CD14-positive monocyte (primary cell): ENCODE measurements at regions not wholly inside any gene's neighbourhood (a gene's known extent, or its start where the extent isn't known, plus 50 kb on each side); places are given as distances from the start of the nearest gene placed in this dataset.

Experiments used
- DNase-seq, 3 donors: peaks; one replicate each; pipeline ENCODE4 v3.0.0-alpha.2; 2011 to 2022
- H2AFZ ChIP-seq: 2 replicates; pipeline ENCODE4 v1.6.0; 2012; ENCODE audit warnings: mild to moderate bottlenecking, low read depth, low read length, inconsistent platforms; ENCODE audit not compliant: insufficient read depth, poor library complexity, severe bottlenecking
- H3K27ac ChIP-seq, 2 donors: 1 replicate in 1 of 2; 2 replicates in 1 of 2; pipeline ENCODE4 v1.5.1; 2012 to 2013; ENCODE audit warnings: low read length in 2 of 2, control low read depth in 1 of 2, inconsistent platforms in 1 of 2, low read depth in 1 of 2, mild to moderate bottlenecking in 1 of 2
- H3K27me3 ChIP-seq, 2 donors: one replicate each; pipeline versions ENCODE4 v1.6.0 to v1.6.1; 2011 to 2013; ENCODE audit warnings: low read length in 2 of 2; ENCODE audit not compliant: control insufficient read depth in 2 of 2, insufficient read depth in 2 of 2
- H3K36me3 ChIP-seq, 2 donors: replicated peaks in 1 of 2; 1 replicate in 1 of 2; 2 replicates in 1 of 2; pipeline versions ENCODE4 v1.5.1 to v1.6.1; 2012 to 2013; ENCODE audit warnings: low read length in 2 of 2, control low read depth in 1 of 2, inconsistent platforms in 1 of 2, mild to moderate bottlenecking in 1 of 2; ENCODE audit not compliant: insufficient read depth in 2 of 2, control insufficient read depth in 1 of 2
- H3K4me1 ChIP-seq, 2 donors: 1 replicate in 1 of 2; 2 replicates in 1 of 2; pipeline versions ENCODE4 v1.5.1 to v1.6.1; 2012 to 2013; ENCODE audit warnings: low read length in 2 of 2, control low read depth in 1 of 2, inconsistent platforms in 1 of 2, mild to moderate bottlenecking in 1 of 2, moderate library complexity in 1 of 2; ENCODE audit not compliant: insufficient read depth in 2 of 2, control insufficient read depth in 1 of 2
- H3K4me2 ChIP-seq: replicated peaks from 2 replicates; pipeline ENCODE3; 2012; ENCODE audit warnings: low read length, moderate library complexity, mild to moderate bottlenecking; ENCODE audit not compliant: poor library complexity, severe bottlenecking; ENCODE audit errors: extremely low read depth
- H3K4me3 ChIP-seq, 3 experiments: fragments of 200-600 bp in 1 of 3; sonication (generic) in 1 of 3; replicated peaks in 1 of 3; 1 replicate in 2 of 3; 2 replicates in 1 of 3; pipeline ENCODE4 v1.5.1; 2011 to 2013; ENCODE audit warnings: low read length in 3 of 3, mild to moderate bottlenecking in 3 of 3, control low read depth in 2 of 3, low read depth in 2 of 3, inconsistent platforms in 1 of 3, moderate library complexity in 1 of 3
- H3K79me2 ChIP-seq: 2 replicates; pipeline ENCODE4 v1.6.0; 2012; ENCODE audit warnings: mild to moderate bottlenecking, control low read depth, inconsistent platforms, low read length, moderate library complexity; ENCODE audit not compliant: insufficient read depth
- H3K9ac ChIP-seq: 2 replicates; pipeline ENCODE4 v1.6.0; 2017; ENCODE audit warnings: low read length, mild to moderate bottlenecking; ENCODE audit not compliant: insufficient read depth, poor library complexity, severe bottlenecking
- H3K9me3 ChIP-seq, 2 donors: replicated peaks in 1 of 2; 1 replicate in 1 of 2; 2 replicates in 1 of 2; pipeline versions ENCODE4 v1.5.1 to v1.6.1; 2012 to 2013; ENCODE audit warnings: low read length in 2 of 2, control low read depth in 1 of 2; ENCODE audit not compliant: control insufficient read depth in 1 of 2, insufficient read depth in 1 of 2
- H4K20me1 ChIP-seq: 2 replicates; pipeline ENCODE4 v1.6.0; 2012; ENCODE audit warnings: mild to moderate bottlenecking, low read length, control low read depth, moderate library complexity; ENCODE audit not compliant: insufficient read depth
- H3K27ac Mint-ChIP-seq, 7 donors: one replicate each; pipeline ENCODE4 v1.8.0; 2020; ENCODE audit warnings: mild to moderate bottlenecking in 7 of 7, mixed read lengths in 7 of 7, moderate library complexity in 6 of 7, inconsistent platforms in 2 of 7
- H3K27me3 Mint-ChIP-seq, 3 donors: one replicate each; pipeline ENCODE4 v1.8.0; 2021 to 2022; ENCODE audit warnings: low read depth in 3 of 3, mild to moderate bottlenecking in 3 of 3, mixed read lengths in 3 of 3, moderate library complexity in 3 of 3, inconsistent platforms in 1 of 3
- H3K36me3 Mint-ChIP-seq, 2 donors: one replicate each; pipeline ENCODE4 v1.8.0; 2020; ENCODE audit warnings: mixed read lengths in 2 of 2, inconsistent platforms in 1 of 2, mild to moderate bottlenecking in 1 of 2
- H3K4me1 Mint-ChIP-seq: one replicate; pipeline ENCODE4 v1.8.0; 2020; ENCODE audit warnings: mild to moderate bottlenecking, mixed read lengths
- H3K4me3 Mint-ChIP-seq, 2 donors: one replicate each; pipeline ENCODE4 v1.8.0; 2020; ENCODE audit warnings: mild to moderate bottlenecking in 2 of 2, mixed read lengths in 2 of 2, moderate library complexity in 1 of 2
- H3K9me3 Mint-ChIP-seq, 7 donors: one replicate each; pipeline ENCODE4 v1.8.0; 2020 to 2022; ENCODE audit warnings: mixed read lengths in 7 of 7, mild to moderate bottlenecking in 6 of 7, moderate library complexity in 6 of 7, inconsistent platforms in 2 of 7
- CTCF ChIP-seq: fragments of 200-600 bp; IDR thresholded peaks from one replicate; pipeline ENCODE4 v1.8.0; 2022; ENCODE audit warnings: antibody characterized with exemption, mild to moderate bottlenecking
- WGBS: methylation state at CpG from one replicate; pipeline ENCODE4 v1.1.5; 2013; ENCODE audit warnings: missing lambda C conversion rate; ENCODE audit not compliant: insufficient coverage; 5-methylcytosine and 5-hydroxymethylcytosine counted together
- intact Hi-C, 2 donors: fragments of 100-400 bp; cut with micrococcal nuclease; formaldehyde crosslinking; loops; one replicate each; pipeline versions ENCODE4 v1.15.0 to v1.15.1; 2023

GRCh38 chr2:219973136-219973535 lies 345.7 kb downstream of the SLC4A3 start:
- no peak overlapping the region for H3K4me3 Mint-ChIP-seq
- no peaks in the 10 kb centered on the region for H3K4me1 ChIP-seq
- H3K4me2 ChIP-seq: no peak overlapping the region
- H3K79me2 ChIP-seq: no peaks in the 10 kb centered on the region
- H3K9me3 ChIP-seq: no peaks in the 10 kb centered on the region
- H3K27ac Mint-ChIP-seq: no peak overlapping the region
- no peaks in the 10 kb centered on the region for H3K36me3 Mint-ChIP-seq
- no peaks in the 10 kb centered on the region for H3K27me3 ChIP-seq
- no peak overlapping the region for H3K27ac ChIP-seq
- no peak for TF ChIP-seq CTCF
- no peak for DNase-seq
- H4K20me1 ChIP-seq: no peaks in the 10 kb centered on the region
- no peak overlapping the region for H2AFZ ChIP-seq
- H3K9ac ChIP-seq: no peak overlapping the region
- intact Hi-C loops: no loop called here
- WGBS: no CpG with 5 or more reads among the region's 1 CpG
- no peaks in the 10 kb centered on the region for H3K4me1 Mint-ChIP-seq
- H3K4me3 ChIP-seq: no peak overlapping the region
- H3K36me3 ChIP-seq: no peaks in the 10 kb centered on the region
- peaks cover 0 to 5% (median 0%) of the 10 kb centered on the region in 7 donors for H3K9me3 Mint-ChIP-seq
- H3K27me3 Mint-ChIP-seq: no peaks in the 10 kb centered on the region

DNA sequence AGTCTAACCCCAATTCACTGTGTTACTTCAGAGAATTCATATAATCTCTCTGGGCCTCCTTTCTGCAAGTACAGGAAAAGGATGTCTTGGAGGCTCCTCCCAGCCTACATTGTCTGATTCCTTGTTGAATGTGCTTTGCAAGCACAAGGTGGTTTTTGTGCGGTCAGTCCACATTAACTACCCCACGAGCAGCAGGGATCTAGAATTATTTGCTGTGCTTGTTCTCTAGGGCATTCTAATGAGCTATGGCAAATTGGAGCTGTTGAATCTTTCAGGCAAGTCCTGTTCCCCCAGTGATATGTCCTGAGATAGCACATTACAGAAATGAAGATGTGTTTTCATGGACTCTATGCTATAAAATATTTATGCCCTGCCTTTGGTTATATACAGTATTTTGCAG lies 349.4 kb downstream of the SLC4A3 start:
- Mint-ChIP-seq H3K27ac (no peak overlapping the region), H3K9me3 (peaks cover 0 to 5% (median 2%) of the 10 kb centered on the region in 7 donors), H3K27me3 (peaks cover 0 to 1% (median 0%) of the 10 kb centered on the region in 3 donors), H3K36me3 (no peaks in the 10 kb centered on the region), H3K4me1 (no peaks in the 10 kb centered on the region), H3K4me3 (no peak overlapping the region)
- H3K27ac ChIP-seq: no peak overlapping the region
- intact Hi-C loops: no loop called here
- no peak overlapping the region for H3K4me2 ChIP-seq
- no peaks in the 10 kb centered on the region for H3K36me3 ChIP-seq
- no peaks in the 10 kb centered on the region for H3K4me1 ChIP-seq
- no peak for DNase-seq
- H4K20me1 ChIP-seq: no peaks in the 10 kb centered on the region
- H3K9ac ChIP-seq: no peak overlapping the region
- H3K79me2 ChIP-seq: no peaks in the 10 kb centered on the region
- no peak for TF ChIP-seq CTCF
- H3K9me3 ChIP-seq: no peaks in the 10 kb centered on the region
- H3K27me3 ChIP-seq: no peaks in the 10 kb centered on the region
- WGBS: 83% methylated on average over 2 of the region's 2 CpGs
- no peak overlapping the region for H3K4me3 ChIP-seq
- H2AFZ ChIP-seq: no peak overlapping the region
